ENCODE measurements at regions not wholly inside any gene's neighbourhood (a gene's known extent, or its start where the extent isn't known, plus 50 kb on each side); places are given as distances from the start of the nearest gene placed in this dataset.

- H3K9me3 ChIP-seq (ENCODE audit: control insufficient read depth, insufficient read depth, low read length) = no peaks in the 10 kb centered on the region
- no peak overlapping the region for H3K27ac ChIP-seq (ENCODE audit: low read length)
- H3K36me3 ChIP-seq (ENCODE audit: control insufficient read depth, insufficient read depth, low read length) = no peaks in the 10 kb centered on the region
- no peaks in the 10 kb centered on the region for H3K27me3 ChIP-seq (ENCODE audit: control insufficient read depth, insufficient read depth, low read length)
- DNase-seq (ENCODE audit: low read depth, low spot score) = no peak
- H3K4me3 ChIP-seq (ENCODE audit: low read length) = no peak overlapping the region
- no CpG with 5 or more reads among the region's 7 CpGs for WGBS (ENCODE audit: insufficient coverage, insufficient read length)
- H3K4me1 ChIP-seq (ENCODE audit: control insufficient read depth, insufficient read depth, low read length) = no peaks in the 10 kb centered on the region
Observed at GRCh38 chr9:135210676-135211523, 123.4 kb downstream of the OLFM1 start.

DNA sequence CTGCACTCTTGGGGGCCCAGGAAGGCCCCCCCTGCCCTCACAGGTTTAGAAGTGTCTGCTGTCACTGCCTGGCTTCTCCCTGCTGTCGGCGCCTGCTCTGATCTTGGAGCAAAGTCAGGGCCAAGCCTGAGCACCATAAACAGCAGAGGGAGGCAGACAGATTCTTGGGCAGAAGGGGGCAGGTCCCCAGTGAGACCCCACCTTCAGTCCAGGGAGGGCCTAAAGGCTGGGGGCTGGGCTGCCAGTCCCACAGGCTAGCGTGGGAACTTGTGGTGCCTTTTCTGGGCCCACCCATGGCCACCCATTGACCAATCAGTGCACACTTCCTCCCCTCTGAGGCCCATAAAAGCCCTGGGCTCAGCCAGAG is 124.0 kb downstream of the OLFM1 start:
- no CpG with 5 or more reads among the region's 3 CpGs for WGBS (ENCODE audit: insufficient coverage, insufficient read length)

GRCh38 chr9:135212961-135213360 is 125.5 kb downstream of the OLFM1 start:
- Histone ChIP-seq H3K9me3 (ENCODE audit: control insufficient read depth, insufficient read depth, low read length) (no peaks in the 10 kb centered on the region), H3K36me3 (ENCODE audit: control insufficient read depth, insufficient read depth, low read length) (no peaks in the 10 kb centered on the region), H3K27ac (ENCODE audit: low read length) (no peak overlapping the region), H3K4me1 (ENCODE audit: control insufficient read depth, insufficient read depth, low read length) (peaks cover 7% of the 10 kb centered on the region; the same call in 1 of the 2 replicates), H3K4me3 (ENCODE audit: low read length) (no peak overlapping the region), H3K27me3 (ENCODE audit: control insufficient read depth, insufficient read depth, low read length) (no peaks in the 10 kb centered on the region)
- DNase-seq (ENCODE audit: low read depth, low spot score) = no peak
- WGBS (ENCODE audit: insufficient coverage, insufficient read length) = no CpG with 5 or more reads among the region's 5 CpGs

More for the DNA sequence above, 124.0 kb downstream of the OLFM1 start:
- no peak overlapping the region for H3K27ac ChIP-seq (ENCODE audit: low read length)
- no peaks in the 10 kb centered on the region for H3K36me3 ChIP-seq (ENCODE audit: control insufficient read depth, insufficient read depth, low read length)
- no peak overlapping the region for H3K4me3 ChIP-seq (ENCODE audit: low read length)
- DNase-seq (ENCODE audit: low read depth, low spot score) = no peak
- no peaks in the 10 kb centered on the region for H3K4me1 ChIP-seq (ENCODE audit: control insufficient read depth, insufficient read depth, low read length)
- no peaks in the 10 kb centered on the region for H3K27me3 ChIP-seq (ENCODE audit: control insufficient read depth, insufficient read depth, low read length)
- H3K9me3 ChIP-seq (ENCODE audit: control insufficient read depth, insufficient read depth, low read length) = no peaks in the 10 kb centered on the region

GRCh38 chr9:135213566-135213965 is 126.1 kb downstream of the OLFM1 start:
- no CpG with 5 or more reads among the region's 9 CpGs for WGBS (ENCODE audit: insufficient coverage, insufficient read length)
- Histone ChIP-seq H3K27ac (ENCODE audit: low read length) (no peak overlapping the region), H3K36me3 (ENCODE audit: control insufficient read depth, insufficient read depth, low read length) (no peaks in the 10 kb centered on the region), H3K4me3 (ENCODE audit: low read length) (no peak overlapping the region), H3K4me1 (ENCODE audit: control insufficient read depth, insufficient read depth, low read length) (peaks cover 10% of the 10 kb centered on the region; the same call in 1 of the 2 replicates), H3K27me3 (ENCODE audit: control insufficient read depth, insufficient read depth, low read length) (no peaks in the 10 kb centered on the region), H3K9me3 (ENCODE audit: control insufficient read depth, insufficient read depth, low read length) (no peaks in the 10 kb centered on the region)
- no peak for DNase-seq (ENCODE audit: low read depth, low spot score)

DNA sequence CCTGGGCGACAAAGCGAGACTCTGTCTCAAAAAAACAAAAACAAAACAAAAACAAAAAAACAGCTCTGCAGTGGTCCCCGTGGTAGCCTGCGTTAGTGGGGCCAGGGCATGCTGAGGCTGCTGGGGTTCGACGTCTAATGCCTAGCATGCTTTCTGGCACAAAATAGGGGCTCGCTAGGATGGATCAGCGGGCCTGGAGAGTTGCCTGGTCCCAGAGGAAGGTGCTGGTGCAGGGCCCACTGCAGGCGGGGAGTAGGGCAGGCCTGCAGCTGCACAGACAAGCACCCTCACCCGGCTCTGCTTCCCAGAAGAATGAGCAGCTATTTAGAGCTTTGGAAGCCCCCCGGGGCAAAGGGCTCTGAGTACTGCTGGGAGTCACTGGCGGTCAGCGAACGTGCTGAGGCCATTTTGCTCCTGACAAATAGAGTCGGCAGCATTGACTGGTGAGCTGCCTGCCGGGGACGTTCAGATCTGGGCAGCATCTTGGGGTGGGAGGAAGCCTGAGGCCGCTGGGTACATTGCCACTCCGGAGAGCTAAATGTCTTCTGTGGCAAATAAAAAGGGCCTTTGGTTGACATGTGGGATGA is 126.7 kb downstream of the OLFM1 start:
- WGBS (ENCODE audit: insufficient coverage, insufficient read length) = no CpG with 5 or more reads among the region's 19 CpGs
- Histone ChIP-seq H3K27me3 (ENCODE audit: control insufficient read depth, insufficient read depth, low read length) (no peaks in the 10 kb centered on the region), H3K4me1 (ENCODE audit: control insufficient read depth, insufficient read depth, low read length) (peaks cover 10% of the 10 kb centered on the region; the same call in 1 of the 2 replicates)

DNA sequence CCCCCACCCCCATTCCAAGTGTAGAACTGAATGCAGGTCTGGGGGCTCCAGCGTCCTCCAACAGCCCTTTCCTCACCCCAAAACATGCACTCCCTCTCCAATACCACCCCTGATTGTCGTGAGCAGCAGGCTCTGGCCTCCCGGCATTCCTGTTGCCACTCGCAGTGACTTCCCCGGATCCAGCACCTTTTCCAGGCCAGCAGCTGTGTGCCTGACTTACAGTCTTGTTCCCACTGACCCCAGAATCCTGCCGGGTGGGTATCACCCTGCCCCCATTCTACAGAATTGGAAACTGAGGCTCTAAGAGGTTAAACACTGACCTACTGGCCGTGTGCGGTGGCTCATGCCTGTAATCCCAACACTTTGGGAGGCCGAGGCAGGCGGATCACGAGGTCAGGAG is 127.2 kb downstream of the OLFM1 start:
- Histone ChIP-seq H3K9me3 (ENCODE audit: control insufficient read depth, insufficient read depth, low read length) (no peaks in the 10 kb centered on the region), H3K4me1 (ENCODE audit: control insufficient read depth, insufficient read depth, low read length) (peaks cover 10% of the 10 kb centered on the region), H3K36me3 (ENCODE audit: control insufficient read depth, insufficient read depth, low read length) (no peaks in the 10 kb centered on the region), H3K4me3 (ENCODE audit: low read length) (no peak overlapping the region), H3K27me3 (ENCODE audit: control insufficient read depth, insufficient read depth, low read length) (no peaks in the 10 kb centered on the region), H3K27ac (ENCODE audit: low read length) (no peak overlapping the region)
- no peak for DNase-seq (ENCODE audit: low read depth, low spot score)
- WGBS (ENCODE audit: insufficient coverage, insufficient read length) = no CpG with 5 or more reads among the region's 11 CpGs

More for the DNA sequence above, 126.7 kb downstream of the OLFM1 start:
- no peak overlapping the region for H3K4me3 ChIP-seq (ENCODE audit: low read length)
- no peak overlapping the region for H3K27ac ChIP-seq (ENCODE audit: low read length)
- no peaks in the 10 kb centered on the region for H3K36me3 ChIP-seq (ENCODE audit: control insufficient read depth, insufficient read depth, low read length)
- DNase-seq (ENCODE audit: low read depth, low spot score) = no peak
- no peaks in the 10 kb centered on the region for H3K9me3 ChIP-seq (ENCODE audit: control insufficient read depth, insufficient read depth, low read length)

DNA sequence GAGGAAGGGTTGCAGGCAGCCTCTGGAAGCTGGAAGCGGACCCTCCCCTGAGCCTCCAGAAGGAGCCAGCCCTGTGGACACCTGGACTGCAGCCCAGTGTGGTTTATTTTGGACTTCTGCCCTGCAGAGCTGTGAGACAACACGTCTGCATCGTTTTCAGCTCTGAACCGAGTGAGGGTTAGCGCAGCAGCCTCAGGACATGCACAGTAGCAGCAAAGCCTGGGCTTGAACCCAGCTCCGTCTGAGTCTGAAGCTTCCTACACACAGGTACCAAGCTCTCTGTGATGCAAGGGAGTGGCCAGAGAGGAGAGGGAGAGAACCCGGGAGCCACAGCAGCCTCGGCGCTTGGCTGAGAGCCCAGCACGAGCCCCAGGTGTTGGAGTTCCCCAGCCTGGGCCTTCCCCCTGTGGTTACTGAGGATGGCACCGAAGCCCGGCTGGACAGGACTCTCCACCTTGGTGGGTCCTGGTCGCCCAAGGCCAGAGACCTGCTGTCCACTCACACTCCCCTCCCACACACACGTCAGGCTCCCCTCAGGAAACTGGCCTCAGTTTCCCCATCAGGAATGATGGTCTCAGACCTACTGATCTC is 128.2 kb downstream of the OLFM1 start:
- DNase-seq (ENCODE audit: low read depth, low spot score) = no peak
- Histone ChIP-seq H3K27ac (ENCODE audit: low read length) (no peak overlapping the region), H3K27me3 (ENCODE audit: control insufficient read depth, insufficient read depth, low read length) (no peaks in the 10 kb centered on the region), H3K4me1 (ENCODE audit: control insufficient read depth, insufficient read depth, low read length) (peaks cover 10% of the 10 kb centered on the region), H3K9me3 (ENCODE audit: control insufficient read depth, insufficient read depth, low read length) (no peaks in the 10 kb centered on the region), H3K36me3 (ENCODE audit: control insufficient read depth, insufficient read depth, low read length) (no peaks in the 10 kb centered on the region), H3K4me3 (ENCODE audit: low read length) (no peak overlapping the region)
- WGBS (ENCODE audit: insufficient coverage, insufficient read length) = no CpG with 5 or more reads among the region's 14 CpGs

GRCh38 chr9:135216236-135216635 is 128.8 kb downstream of the OLFM1 start:
- H3K36me3 ChIP-seq (ENCODE audit: control insufficient read depth, insufficient read depth, low read length) = no peaks in the 10 kb centered on the region
- peaks cover 10% of the 10 kb centered on the region for H3K4me1 ChIP-seq (ENCODE audit: control insufficient read depth, insufficient read depth, low read length)
- no peaks in the 10 kb centered on the region for H3K27me3 ChIP-seq (ENCODE audit: control insufficient read depth, insufficient read depth, low read length)
- no peak overlapping the region for H3K27ac ChIP-seq (ENCODE audit: low read length)
- DNase-seq (ENCODE audit: low read depth, low spot score) = no peak
- WGBS (ENCODE audit: insufficient coverage, insufficient read length) = no CpG with 5 or more reads among the region's 7 CpGs
- no peaks in the 10 kb centered on the region for H3K9me3 ChIP-seq (ENCODE audit: control insufficient read depth, insufficient read depth, low read length)
- no peak overlapping the region for H3K4me3 ChIP-seq (ENCODE audit: low read length)

GRCh38 chr9:135216791-135217441 is 129.4 kb downstream of the OLFM1 start:
- Histone ChIP-seq H3K27ac (ENCODE audit: low read length) (no peak overlapping the region), H3K4me1 (ENCODE audit: control insufficient read depth, insufficient read depth, low read length) (peaks cover 10% of the 10 kb centered on the region), H3K4me3 (ENCODE audit: low read length) (no peak overlapping the region), H3K9me3 (ENCODE audit: control insufficient read depth, insufficient read depth, low read length) (no peaks in the 10 kb centered on the region), H3K36me3 (ENCODE audit: control insufficient read depth, insufficient read depth, low read length) (no peaks in the 10 kb centered on the region), H3K27me3 (ENCODE audit: control insufficient read depth, insufficient read depth, low read length) (no peaks in the 10 kb centered on the region)
- WGBS (ENCODE audit: insufficient coverage, insufficient read length) = no CpG with 5 or more reads among the region's 22 CpGs
- no peak for DNase-seq (ENCODE audit: low read depth, low spot score)

GRCh38 chr9:135217836-135218235 is 130.4 kb downstream of the OLFM1 start:
- Histone ChIP-seq H3K36me3 (ENCODE audit: control insufficient read depth, insufficient read depth, low read length) (no peaks in the 10 kb centered on the region), H3K4me3 (ENCODE audit: low read length) (no peak overlapping the region), H3K4me1 (ENCODE audit: control insufficient read depth, insufficient read depth, low read length) (peaks cover 10% of the 10 kb centered on the region), H3K27ac (ENCODE audit: low read length) (no peak overlapping the region), H3K9me3 (ENCODE audit: control insufficient read depth, insufficient read depth, low read length) (no peaks in the 10 kb centered on the region), H3K27me3 (ENCODE audit: control insufficient read depth, insufficient read depth, low read length) (no peaks in the 10 kb centered on the region)
- DNase-seq (ENCODE audit: low read depth, low spot score) = no peak
- no CpG with 5 or more reads among the region's 5 CpGs for WGBS (ENCODE audit: insufficient coverage, insufficient read length)

All from iPS DF 6.9 (cell line).